GM19468 (cell line): ENCODE measurements at regions not wholly inside any gene's neighbourhood (a gene's known extent, or its start where the extent isn't known, plus 50 kb on each side); places are given as distances from the start of the nearest gene placed in this dataset.

Experiments
- ATAC-seq: cut with Tn5 transposase; IDR thresholded peaks from one replicate; pipeline ENCODE4 v1.9.1; 2021; ENCODE audit warnings: mild to moderate bottlenecking, moderate library complexity, moderate number of reproducible peaks; ENCODE audit not compliant: unreplicated experiment; ENCODE audit errors: extremely low read depth

DNA sequence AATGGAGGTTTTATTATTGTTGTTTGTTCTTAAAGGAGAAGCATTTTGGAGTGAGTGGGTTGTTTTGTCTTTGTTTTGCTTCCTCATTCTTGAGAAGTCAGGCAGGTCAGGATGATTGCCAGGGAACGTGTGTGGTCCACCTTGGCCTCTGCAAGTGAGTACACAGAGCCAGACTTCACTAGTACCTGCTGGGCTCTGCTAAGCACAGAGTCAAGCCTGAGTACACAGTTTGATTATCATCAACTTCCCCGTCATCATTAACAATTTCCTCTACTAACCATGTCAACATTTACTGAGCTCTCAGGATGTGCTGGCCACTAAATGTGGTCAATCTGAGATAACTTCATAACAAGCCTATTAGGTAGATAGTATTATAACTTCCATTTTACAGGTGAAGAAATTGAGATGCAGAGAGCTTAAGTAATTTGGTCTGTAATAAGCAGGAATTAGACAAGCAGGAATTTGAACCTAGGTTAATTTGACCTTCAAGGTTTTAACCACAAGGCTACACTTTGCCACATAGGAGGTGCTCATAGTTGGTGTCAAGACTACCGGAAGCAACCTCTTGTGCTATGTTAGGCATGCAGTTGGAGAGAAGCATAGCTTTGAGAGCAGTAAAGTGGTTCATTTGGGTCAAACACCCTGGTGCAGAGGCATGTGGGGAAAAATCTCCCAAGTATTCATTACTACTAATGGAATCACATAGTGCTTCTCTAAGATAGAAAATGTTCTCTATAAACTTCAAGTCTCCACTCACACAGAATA, 178.3 kb downstream of the NUAK1 start:
- ATAC-seq = no peak

DNA sequence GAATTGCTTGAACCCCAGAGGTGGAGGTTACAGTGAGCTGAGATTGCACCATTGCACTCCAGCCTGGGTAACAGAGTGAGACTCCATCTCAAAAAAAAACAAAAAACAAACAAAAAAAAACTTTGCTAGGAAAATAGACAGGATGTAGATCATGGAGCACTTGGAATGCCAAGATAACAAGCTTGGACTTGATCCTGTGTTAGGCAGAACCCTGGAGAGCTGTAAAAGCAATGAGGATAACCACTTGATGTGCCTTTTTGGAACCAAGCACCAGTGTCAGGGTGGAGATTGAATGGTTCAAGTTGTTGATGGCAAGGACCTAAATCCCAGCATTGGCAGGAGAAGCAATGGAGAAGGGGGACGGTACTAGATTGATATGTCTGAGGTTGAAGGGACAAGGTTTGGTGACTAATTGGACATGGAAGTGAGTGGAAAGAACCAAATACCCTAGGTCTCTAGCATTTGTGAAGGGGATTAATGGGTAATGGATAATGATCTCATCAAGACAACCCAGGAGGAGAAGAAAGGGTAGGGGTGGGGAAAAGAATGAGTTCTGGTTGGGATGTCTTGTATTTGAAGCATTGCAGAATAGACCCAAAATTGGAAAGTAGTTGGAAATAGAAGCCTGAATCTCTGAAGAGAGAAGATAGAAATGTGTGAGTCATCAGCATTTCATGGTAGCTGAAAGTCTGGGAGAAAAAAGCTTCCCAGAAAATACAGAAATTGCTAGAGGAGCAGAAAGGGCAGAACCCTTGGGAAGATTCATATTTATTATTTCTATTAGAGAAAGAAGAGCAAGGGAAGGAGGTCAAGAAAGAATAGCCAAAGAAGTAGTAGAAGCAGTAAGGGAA, 176.7 kb downstream of the NUAK1 start:
- ATAC-seq = no peak

DNA sequence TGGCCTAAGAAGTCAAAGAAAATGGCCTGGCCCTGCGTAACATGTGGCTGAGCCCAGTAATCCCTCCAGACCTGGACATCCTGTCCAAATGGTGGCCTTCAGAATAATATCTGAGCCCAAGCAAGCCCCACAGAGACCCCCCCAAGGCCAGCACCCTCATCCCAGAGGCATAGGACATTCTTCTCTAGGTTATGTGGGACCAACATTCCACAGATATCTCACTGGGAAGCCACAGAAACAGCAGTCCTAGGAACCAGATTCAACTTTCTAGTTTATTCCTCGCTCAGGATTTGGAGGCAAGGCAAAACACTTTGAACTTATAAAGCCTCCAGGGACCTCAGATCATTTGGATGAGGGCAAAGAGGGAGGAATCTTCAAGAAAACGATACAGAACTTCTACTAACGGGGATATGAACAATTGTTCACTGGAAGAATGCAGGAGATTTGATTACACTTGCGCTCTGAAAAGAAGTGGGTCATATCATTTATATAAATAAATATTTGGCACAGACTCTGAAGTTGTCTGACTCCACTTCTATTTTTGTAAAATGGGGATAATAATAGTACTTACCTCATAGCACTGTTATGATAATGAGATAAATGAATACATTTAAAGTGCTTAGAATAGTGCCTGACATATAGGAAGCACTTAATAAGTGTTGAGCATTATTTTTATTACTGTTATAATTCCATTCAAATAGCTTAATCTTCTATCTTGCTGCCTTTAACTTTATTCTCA, 171.5 kb downstream of the NUAK1 start:
- no peak for ATAC-seq

DNA sequence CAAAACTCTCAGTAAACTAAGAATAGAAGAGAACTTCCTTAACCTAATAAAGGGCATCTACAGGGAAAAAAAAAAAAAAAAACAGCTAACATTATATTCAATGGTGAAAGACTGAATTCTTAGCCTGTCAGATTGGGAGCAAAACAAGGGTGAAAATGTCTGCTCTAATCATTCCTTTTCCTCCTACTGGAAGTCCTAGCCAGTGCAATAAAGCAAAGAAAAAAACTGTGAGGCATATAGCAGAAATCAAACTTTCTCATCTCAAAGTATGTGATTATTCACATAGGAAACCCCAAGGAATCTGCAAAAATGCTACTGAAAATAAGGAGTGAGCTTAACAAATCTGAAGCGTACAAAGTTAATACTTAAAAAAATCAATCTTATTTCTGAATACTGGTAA, 170.7 kb downstream of the NUAK1 start:
- ATAC-seq = no peak

DNA sequence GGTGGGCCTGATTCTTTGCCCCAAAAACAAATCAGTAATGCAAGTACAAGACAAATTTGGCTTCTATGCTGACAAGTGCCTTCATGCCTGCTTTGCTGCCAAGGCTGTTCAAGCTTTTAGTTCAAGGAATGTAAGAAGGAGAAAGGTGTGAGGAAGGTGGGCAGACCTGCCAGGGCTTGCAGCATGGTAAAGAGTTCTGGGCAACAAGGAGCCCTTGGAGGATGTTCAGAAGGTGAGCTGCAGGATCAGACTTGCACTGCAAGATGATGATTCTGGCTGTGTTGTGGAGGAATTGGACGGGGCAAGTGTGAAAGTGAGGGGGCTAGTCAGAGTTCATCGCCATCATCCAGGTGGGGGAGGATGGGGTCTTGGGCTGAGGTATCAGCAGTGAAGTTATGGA, 167.9 kb downstream of the NUAK1 start:
- ATAC-seq = no peak

DNA sequence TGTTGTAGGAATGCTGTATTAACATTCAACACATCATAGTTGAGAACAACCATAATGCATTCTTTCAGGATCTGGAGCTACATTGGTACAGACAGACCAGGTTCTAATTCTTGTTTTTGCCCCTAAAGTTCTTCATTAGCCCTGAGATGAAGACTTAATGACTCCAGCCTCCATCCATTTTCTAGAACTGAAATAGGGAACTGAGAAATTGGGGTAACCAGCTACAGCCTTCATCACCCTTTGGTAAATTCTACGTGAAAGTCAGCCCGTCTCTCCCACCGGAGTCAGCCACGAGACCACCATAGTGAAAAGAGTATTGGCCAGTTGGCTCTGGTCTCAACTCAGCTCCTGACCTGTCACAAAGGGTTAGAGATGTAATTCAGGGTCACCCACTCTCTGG, 164.0 kb downstream of the NUAK1 start:
- no peak for ATAC-seq

DNA sequence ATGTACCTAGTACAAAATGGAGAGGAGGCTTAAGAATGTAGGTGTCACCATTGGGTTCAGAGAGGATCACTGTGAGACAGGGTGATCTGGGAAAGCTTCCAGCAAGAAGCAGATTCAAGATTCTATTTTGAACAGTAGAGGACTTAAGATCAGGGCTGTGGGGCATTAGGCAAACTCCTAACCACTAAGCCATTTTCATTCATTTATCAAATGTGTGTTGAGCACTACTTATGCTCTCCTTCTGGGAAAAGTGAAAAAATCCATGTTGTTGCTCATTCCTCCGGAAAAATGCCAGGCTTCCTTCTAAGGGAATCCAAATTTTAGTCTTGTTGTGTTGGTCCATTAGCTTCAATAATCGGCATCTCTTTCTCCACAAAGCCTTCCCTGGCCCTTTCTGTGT, 163.4 kb downstream of the NUAK1 start:
- no peak for ATAC-seq

DNA sequence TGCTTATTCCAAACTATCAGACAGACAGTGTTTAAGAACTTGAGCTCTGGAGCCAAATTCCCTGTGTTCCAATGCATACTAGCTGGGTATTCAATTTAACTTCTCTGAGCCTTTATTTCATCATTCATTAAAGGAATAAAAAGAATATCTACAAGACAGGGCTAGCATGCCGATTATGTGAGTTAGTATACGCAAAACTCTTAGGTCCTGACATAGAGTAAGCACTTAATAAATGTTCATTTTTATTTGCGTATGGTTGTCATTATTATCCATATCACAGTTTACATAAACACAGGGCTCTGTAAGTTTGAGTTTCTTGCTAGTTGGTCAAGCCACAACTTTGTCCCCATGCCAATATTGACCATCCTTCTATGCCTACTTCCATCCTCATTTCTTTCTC, 161.5 kb downstream of the NUAK1 start:
- no peak for ATAC-seq

DNA sequence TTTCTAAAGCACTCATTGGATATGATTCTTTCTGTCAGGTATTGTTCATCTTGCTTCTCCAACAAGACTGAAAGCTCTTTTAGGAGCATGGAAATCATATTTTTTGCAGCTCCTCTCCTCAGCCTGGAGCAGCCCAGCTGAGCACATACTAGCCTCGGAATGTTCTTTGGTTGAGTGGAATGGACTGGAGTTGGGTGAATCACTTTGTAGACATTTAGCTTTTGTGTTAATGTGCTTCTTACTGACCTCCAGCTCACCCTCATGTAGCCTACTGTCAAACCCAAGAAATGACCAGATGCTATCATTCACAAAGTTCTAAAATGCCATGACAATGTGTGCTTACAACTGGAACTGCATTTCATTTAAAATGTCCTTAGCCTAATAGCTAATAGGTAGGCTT, 161.1 kb downstream of the NUAK1 start:
- ATAC-seq = no peak

DNA sequence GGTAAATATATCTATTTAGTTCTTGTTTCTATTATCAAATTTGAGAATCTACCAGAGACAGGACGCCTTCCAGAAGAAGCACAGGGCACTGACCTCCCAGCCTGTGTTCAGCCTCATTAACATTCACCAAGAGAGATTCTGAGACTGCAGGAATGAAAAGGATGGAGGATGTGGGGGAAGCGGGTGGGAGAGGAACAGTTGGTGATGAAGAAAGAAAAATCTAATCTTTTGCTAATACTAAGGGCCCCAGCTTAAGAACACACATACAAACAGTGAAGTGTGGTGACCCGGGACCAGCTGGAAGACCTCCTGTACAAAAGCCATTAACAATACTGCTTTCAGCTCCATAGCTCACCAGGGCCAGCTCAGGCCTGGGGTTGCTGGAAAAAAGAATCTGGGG, 160.5 kb downstream of the NUAK1 start:
- no peak for ATAC-seq

DNA sequence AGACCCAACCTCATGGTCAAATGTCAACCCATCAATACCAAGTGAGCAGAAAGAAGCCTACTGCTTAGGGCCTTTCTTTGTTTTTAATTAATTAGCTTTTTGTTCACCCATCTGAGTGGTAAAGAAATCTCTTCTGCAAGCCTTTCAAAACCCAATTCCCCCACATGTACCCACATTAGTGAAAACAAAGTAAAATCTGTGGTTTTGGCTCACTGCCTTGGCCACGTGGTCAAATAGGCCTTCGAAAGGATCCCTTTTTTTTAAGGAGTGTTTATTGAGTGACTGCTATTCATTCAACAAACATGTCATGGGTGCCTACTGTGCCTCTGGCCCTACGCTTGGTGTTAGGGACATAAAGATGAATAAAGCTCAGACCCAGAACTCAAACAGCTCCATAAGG, 160.1 kb downstream of the NUAK1 start:
- no peak for ATAC-seq

DNA sequence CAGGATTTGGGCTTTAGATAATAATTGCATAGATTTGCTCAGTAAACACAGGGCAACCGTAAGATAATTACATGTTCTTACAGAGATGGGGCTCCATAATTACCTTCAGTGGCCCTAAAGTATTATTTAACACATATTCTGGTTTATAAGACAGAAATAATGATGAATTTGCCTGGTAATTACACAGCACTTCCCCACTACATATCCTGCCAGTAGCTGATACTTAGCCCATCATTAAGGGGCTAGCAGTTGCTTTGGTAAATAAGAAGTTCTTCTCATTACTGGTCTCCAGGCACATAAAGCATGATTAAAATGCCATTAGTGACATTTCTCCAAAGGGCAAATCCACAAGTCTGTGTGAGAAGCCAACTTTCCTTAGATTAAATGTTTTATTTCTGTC, 158.7 kb downstream of the NUAK1 start:
- no peak for ATAC-seq

DNA sequence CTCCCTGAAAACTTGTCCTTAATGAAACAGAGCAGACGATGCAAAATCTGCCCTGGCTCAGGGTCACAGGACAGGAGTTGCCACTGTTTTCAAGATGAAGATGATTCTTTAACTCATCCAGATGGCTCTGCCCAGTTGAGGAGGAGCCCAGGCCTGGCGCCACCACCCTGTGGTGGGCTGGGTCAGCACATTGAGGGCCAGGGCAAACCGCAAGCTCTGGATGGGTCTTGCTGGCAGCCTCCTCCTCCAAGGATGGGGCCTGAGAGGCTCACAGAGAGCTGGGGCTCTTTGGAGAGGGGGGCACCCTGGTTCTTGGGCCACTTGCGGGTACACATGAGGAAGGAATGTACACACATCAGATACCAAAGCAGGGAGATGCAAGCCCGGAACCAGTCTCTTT, 158.2 kb downstream of the NUAK1 start:
- no peak for ATAC-seq

DNA sequence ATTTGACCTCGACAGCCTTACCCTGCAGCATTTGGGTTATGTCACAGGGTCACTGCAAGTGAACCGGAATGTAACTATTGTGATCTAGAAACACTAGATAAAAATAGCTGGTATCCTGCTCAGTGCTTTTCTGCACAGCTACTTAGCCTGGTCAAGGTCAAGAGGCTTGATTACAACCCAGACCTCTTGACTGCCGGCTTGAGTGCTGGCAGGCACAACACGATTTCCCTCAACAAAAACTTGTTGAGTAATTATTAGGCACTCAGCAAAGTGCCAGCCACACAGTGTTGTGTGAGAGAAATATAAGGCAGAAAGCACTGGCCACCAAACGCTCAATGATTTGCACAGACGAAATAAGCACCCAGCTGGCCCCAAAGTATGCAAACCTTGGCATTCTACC, 156.7 kb downstream of the NUAK1 start:
- no peak for ATAC-seq

DNA sequence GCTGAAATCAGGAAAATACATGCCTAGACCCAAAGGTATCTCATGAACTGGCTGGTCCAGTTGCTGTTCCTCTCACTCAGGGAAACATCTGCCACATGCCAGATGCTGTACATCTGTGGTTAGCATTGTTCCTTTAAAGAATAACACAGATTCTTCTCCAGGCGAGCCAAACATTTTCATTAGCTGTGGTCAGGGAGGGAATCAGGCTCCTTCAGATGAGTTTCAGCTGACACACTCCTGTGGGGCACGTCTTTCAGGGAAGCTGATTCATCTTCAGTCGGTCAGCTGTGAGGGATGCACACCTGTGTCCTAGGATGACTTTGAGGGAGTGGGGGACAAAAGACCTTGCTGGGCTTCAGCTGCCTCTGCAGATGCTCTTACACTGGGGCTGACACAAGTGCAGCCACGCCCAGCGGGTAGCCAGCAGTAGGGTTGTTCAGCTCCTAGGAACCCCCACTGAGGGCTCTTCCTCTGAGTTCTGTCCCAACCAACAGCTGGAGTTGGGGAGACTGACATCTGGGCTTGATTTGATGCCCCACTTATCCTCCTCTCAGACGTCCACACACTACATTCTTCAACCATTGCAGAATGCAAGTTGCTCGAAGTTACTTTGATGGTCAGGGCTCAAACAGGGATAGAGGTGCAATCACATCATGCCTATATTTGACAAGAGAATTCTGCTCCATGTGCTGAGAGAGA, 155.0 kb downstream of the NUAK1 start:
- ATAC-seq = no peak

DNA sequence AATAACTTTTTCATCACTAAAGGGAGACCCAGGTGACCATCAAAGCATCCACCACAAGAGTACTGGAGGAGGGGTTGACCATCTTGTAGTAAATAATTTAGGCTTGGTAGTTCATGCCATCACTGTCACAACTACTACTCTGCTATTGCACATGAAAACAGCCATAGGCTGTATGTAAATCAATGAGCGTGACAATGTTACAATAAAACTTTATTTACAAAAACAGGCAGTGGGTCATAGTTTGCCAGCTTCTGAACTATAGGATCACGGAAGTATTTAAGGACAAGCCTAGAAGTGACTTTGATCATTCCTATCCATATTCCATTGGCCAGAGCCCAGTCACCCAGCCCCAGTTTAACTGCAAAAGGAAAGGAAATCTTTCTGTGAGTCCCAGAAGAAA, 153.4 kb downstream of the NUAK1 start:
- ATAC-seq = no peak

DNA sequence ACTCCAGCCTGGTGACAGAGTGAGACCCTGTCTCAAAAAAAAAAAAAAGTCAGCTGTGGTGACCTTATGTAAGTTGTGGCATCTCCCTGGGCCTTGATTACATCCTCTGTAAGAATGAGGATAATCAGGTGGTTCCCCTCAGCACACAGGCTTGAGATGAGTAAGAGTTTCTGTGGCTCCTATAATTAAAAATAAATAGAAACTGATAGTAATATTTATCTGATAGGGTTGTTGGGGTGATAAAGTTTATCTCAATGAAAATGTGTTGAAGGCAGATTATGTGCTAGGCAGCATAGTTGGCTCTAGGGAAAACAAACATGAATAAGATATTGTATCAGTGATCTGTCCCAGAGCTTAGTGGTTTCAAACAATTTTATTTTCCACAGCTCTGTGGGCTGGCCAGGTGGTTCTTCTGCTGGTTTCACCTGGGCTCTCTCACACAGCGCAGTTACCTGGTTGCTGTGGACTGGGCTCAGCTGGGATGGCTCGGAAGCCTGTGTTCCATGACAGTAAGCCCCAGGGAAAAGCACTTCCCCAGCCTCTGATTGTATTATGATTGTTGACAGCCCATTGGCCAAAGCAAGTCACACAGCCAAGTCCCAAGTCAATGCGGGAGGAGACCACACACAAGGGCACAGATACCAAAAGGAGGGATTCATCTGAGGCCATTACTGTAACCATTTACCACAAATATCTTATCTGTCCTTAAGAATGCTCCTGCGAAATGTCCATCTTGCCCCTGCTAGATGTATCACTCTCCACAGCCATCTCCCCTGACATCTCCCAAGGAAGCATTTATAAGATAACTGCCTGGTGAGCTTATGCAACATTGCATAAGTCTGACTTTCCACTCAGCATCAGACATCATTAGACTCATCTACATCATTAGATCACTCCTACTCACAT, 151.7 kb downstream of the NUAK1 start:
- no peak for ATAC-seq

DNA sequence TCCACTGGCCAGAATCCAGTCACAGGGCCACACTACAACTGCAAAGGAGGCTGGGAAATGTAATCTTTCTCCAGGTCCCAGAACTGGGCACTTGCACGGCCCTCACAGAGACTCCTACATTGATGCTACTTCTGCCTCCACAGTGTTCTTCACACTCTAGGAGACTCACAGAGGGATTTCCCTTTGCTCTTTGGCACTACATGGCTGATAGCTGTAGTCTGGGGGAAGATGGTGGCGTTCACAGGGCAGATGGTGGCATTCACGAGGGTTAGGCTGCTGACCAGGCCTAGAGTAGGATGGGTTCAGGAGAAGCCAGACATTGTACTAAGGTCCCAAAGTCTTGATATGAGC, 151.1 kb downstream of the NUAK1 start:
- no peak for ATAC-seq

DNA sequence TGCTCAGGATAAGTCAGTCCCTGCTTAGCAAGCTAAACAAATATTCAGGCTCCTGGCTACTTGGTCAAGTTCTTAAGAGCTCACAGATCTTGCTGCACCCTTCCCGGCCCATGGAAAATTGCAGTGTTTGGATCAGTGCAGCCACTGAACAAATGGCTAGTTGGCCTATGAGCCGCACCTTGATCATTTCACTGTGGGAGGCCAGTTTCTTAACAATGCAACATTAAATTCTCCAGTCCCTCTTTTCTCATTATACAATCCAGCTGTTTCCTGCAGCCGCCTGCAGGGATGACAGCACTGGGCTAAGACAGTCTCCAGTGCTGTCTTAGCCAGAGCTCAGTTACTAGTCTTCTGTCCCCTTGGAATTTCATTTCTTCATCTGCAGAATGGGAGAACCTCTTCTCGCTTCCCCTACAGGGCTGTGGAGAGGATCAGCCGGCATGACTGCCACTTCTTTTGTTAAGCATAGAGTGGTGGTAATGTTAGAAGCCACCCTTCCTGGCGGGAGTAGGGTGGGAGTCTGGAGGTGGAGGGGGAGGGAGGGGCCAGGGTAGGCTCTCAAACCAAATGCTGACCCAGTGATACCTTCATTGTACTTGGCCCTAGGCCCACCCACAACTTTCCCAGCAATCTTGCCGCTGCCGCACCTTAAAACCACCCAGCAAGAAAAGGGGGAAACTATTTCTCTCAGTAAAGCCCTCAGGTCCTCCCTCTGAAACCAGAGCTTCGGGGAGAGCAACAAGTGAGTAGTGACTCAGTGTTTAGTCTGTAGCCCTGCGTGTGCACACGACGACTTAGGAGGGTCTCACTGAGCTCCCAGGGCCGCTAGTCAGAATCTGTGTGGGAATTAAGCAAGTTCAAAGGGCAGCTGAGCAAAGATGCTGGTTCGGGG, 145.7 kb downstream of the NUAK1 start:
- ATAC-seq = no peak
